Activated CD4-positive, alpha-beta T cell treated with anti-CD3 and anti-CD28 coated beads, Interleukin-2, amount 50 U/mL, for 48 hours (primary cell): ENCODE measurements at regions not wholly inside any gene's neighbourhood (a gene's known extent, or its start where the extent isn't known, plus 50 kb on each side); places are given as distances from the start of the nearest gene placed in this dataset.

Source experiments
- DNase-seq, 2 experiments: peaks; one replicate each; pipeline ENCODE4 v3.0.0-alpha.2; 2020

- peak; percentile 73 to 76 for DNase-seq
Measured at GRCh38 chr10:123582084-123582989, 83.8 kb upstream of the GPR26 start.

GRCh38 chr10:123583639-123584418, 82.3 kb upstream of the GPR26 start:
- DNase-seq: peak; percentile 36 to 49

DNA sequence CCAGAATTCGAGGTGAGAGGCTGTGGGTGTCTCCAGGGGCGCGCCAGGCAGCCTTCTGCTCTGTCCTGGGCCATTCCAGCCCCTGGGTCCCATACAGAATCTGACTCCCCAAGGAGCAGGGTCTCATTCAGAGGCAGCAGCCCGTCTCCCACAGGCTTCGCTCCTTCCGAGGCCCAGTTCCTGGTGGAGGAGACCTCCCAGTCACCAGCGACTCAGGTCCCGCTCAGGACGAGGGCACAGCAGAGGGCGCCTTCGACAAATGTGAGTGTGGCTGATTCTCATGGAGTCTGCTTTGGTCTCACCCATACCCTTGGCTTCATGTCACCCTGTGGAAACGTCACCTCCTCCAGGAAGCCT, 81.8 kb upstream of the GPR26 start:
- no peak for DNase-seq

GRCh38 chr10:123585477-123586445, 80.4 kb upstream of the GPR26 start:
- DNase-seq: no peak

DNA sequence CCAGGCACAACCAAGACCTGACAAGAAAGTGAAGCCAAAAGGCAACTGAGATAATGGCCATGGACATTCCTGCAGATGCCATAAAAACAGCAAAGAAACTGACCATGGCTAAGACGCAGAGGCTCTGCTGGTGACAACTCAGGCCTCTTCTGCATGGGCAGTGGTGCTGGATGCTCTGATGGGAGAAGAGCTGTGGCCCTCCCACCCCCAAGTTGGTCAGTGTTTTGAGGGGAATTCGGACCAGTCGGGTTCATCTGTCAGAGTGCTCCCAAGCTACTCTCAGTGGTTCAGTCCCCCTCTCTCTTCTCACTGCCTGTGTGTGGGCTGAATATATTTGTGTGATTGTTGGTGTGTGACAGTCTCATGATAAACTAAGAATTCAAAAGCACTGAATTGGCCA, 79.0 kb upstream of the GPR26 start:
- no peak for DNase-seq

- no peak for DNase-seq
Measured at GRCh38 chr10:123588386-123588914, 77.7 kb upstream of the GPR26 start.

DNA sequence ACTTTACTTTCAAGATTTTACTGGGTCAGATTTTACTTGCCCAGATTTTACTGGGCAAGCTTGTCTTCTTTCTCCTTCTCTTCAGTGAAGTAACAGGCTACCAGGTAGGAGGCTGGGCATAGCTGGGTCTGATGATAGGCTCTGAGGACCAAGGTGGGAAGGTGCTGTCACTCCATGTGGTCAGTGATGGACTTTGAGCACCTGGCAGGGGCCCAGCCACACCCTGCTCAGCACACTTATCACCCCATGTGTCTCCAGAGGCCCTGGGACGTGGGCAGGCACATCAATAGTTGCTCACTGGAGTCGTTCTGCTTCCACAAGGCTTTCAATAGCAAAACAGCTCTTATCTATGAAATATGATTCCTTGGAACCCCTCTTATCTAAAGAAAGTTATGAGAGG, 70.5 kb upstream of the GPR26 start:
- no peak for DNase-seq

GRCh38 chr10:123597676-123598075, 68.5 kb upstream of the GPR26 start:
- no peak for DNase-seq

GRCh38 chr10:123599366-123599849, 66.7 kb upstream of the GPR26 start:
- no peak for DNase-seq

DNA sequence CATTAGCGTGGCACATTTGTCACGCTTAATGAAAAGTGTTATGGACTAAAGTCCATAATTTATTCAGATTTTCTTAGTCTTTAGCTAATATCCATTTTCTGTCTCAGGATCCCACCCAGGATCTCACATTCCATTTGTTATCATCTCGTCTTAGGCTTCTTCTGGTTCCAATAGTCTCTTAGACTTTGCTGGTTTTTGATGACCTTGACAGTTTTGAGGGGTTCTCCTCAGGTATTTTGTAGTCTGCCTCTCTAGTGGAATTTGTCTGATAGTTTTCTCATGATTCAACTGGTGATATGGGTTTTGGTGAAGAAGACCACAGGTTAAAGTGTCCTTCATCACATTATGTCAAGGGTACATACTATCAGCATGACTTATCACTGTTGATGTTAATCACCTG, 66.0 kb upstream of the GPR26 start:
- no peak for DNase-seq

DNA sequence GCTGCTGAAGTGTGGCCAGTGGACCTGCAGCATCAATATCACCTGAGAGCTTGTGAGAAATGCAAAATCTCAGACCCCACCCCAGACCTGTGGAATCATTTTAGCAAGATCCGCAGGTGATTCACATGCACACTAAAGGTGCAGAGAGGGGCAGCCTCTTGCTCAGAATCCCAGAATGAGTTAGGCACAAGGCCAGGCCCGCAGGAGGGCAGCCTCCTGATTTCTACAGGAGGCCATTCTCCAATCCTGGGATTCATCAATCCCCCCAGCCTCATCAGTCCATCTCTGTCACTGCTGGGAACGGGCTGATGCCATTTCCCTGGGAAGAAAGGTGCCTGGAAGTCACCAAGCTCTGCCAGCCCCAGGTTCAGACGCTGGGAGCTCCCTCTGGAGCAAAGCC, 63.0 kb upstream of the GPR26 start:
- no peak for DNase-seq

- no peak for DNase-seq
Measured at GRCh38 chr10:123604506-123604905, 61.6 kb upstream of the GPR26 start.

DNA sequence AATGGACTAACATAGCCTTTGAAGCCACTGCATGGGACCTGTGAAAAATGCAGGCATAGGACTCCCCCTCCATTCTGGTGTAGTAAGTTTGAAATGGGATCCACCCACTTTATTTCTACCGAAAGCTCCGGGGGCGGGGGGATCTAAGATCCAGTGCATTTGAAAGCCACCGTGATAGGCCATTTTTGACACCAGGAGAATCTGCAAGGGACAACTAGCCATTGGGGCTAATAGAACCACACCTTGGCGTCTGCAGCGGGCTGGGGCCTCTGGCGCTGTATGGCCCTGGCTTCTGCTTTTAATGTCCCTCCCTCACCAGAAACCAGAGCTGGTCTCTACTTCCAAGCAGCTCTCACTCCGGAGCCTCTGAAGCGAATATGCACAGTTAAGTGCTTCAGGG, 60.1 kb upstream of the GPR26 start:
- DNase-seq: no peak

- no peak for DNase-seq
Measured at GRCh38 chr10:123606955-123607354, 59.2 kb upstream of the GPR26 start.

DNA sequence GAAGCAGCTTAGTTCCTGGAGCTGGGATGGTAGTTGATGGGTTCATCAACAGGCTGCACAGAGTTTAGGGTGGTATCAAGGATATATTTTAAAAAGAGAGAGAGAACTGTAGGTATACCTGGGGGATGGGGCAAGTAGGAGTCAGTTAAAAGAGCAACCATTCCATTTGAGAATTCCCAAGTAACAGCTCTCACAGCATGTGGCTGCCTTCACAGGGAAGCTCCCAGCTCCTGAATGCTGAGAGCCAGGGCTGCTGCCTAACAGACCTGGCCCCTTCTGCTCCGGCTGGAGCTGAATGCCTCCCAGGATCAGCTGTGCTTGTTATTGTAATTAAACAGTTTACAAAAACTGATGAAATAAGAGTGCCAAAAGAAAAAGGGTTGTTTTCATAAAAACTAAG, 58.8 kb upstream of the GPR26 start:
- DNase-seq: no peak

DNA sequence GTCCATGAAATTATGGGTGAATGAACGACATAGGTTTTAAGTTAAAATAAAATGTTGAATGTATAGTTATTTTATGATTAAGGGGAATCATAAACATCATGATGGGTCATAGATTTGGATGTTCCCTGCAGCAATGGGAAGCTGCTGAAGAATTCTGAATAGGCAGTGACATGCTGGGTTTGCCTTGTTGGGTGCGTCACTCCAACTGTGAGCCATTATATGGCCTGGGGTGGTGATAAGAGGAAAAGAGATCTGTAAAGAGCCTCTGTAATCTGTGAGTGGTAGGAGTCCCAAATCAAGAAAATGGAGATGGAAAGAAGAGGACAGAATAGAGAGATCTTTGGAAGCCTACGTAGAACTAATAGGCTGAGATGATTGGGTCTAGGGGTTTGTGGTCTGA, 58.1 kb upstream of the GPR26 start:
- no peak for DNase-seq

GRCh38 chr10:123611243-123611642, 54.9 kb upstream of the GPR26 start:
- no peak for DNase-seq

GRCh38 chr10:123611876-123612275, 54.3 kb upstream of the GPR26 start:
- no peak for DNase-seq

GRCh38 chr10:123613346-123613850, 52.8 kb upstream of the GPR26 start:
- no peak for DNase-seq

DNA sequence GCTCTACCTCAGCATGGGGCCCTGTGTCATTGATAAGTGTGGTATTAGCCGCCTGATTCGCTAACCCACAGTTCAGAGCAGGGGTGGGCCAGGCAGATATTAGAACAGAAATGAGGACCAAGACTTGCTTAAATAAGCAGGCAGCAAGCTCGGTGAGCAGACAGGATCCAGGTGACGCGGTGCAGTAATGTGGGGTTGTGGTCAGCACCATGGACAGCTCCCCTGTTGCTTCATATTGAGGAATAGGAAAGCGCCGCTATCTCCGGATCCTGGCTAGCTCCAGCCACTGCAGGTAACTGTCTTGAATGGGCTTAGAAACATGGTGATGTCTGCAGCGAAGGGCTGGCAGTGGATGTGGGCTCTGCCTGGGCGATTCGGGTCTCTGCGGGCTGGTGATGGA, 51.3 kb upstream of the GPR26 start:
- peak; percentile 43 to 53 for DNase-seq
